GM12892 (cell line): ENCODE measurements at regions not wholly inside any gene's neighbourhood (a gene's known extent, or its start where the extent isn't known, plus 50 kb on each side); places are given as distances from the start of the nearest gene placed in this dataset.

Source experiments
- POLR2AphosphoS5 ChIP-seq: IDR thresholded peaks from 2 replicates; pipeline ENCODE4 v1.6.1; 2011; ENCODE audit warnings: low read depth, low read length, control low read depth
- TAF1 ChIP-seq: IDR thresholded peaks from 2 replicates; pipeline ENCODE4 v1.6.1; 2011; ENCODE audit warnings: low read depth, mild to moderate bottlenecking, control low read depth, low read length, borderline replicate concordance

GRCh38 chr15:47846128-47846868 lies 129.0 kb downstream of the SEMA6D start:
- no peak for TF ChIP-seq TAF1
- no peak for TF ChIP-seq POLR2AphosphoS5
